CD4-positive, alpha-beta T cell treated with Interleukin-4 for 1 hour (primary cell): ENCODE measurements at regions not wholly inside any gene's neighbourhood (a gene's known extent, or its start where the extent isn't known, plus 50 kb on each side); places are given as distances from the start of the nearest gene placed in this dataset.

Experiments
- DNase-seq, 2 donors: peaks; one replicate each; pipeline ENCODE4 v3.0.0-alpha.2; 2020 to 2022

- no peak for DNase-seq
These were observed 120.5 kb upstream of the COPS8 start for GRCh38 chr2:236965021-236965840.

- no peak for DNase-seq
These were observed 119.9 kb upstream of the COPS8 start for GRCh38 chr2:236965841-236966096.

- DNase-seq: no peak
These were observed 118.2 kb upstream of the COPS8 start for GRCh38 chr2:236967499-236967783.

- DNase-seq: peak; percentile 58 to 78
These were observed 117.4 kb upstream of the COPS8 start for GRCh38 chr2:236968101-236968879.

GRCh38 chr2:236968880-236969534 is 116.7 kb upstream of the COPS8 start:
- no peak for DNase-seq

GRCh38 chr2:236969767-236970655 is 115.7 kb upstream of the COPS8 start:
- no peak for DNase-seq

- no peak for DNase-seq
These were observed 115.1 kb upstream of the COPS8 start for GRCh38 chr2:236970656-236971010.

- peak in 1 of 2 donors; percentile 40 for DNase-seq
These were observed 114.4 kb upstream of the COPS8 start for GRCh38 chr2:236971131-236971821.

GRCh38 chr2:236971919-236972381 is 113.7 kb upstream of the COPS8 start:
- DNase-seq: no peak

GRCh38 chr2:236972491-236973342 is 113.0 kb upstream of the COPS8 start:
- no peak for DNase-seq

GRCh38 chr2:236973343-236973980 is 112.2 kb upstream of the COPS8 start:
- no peak for DNase-seq

GRCh38 chr2:236974148-236974547 is 111.5 kb upstream of the COPS8 start:
- no peak for DNase-seq

GRCh38 chr2:236974752-236975151 is 110.9 kb upstream of the COPS8 start:
- DNase-seq: no peak

GRCh38 chr2:236975766-236976165 is 109.9 kb upstream of the COPS8 start:
- no peak for DNase-seq

GRCh38 chr2:236976266-236977062 is 109.2 kb upstream of the COPS8 start:
- DNase-seq: no peak

GRCh38 chr2:236977063-236977851 is 108.4 kb upstream of the COPS8 start:
- no peak for DNase-seq

- no peak for DNase-seq
These were observed 107.8 kb upstream of the COPS8 start for GRCh38 chr2:236977852-236978398.

- DNase-seq: no peak
These were observed 106.0 kb upstream of the COPS8 start for GRCh38 chr2:236979664-236980063.

- DNase-seq: no peak
These were observed 104.7 kb upstream of the COPS8 start for GRCh38 chr2:236980961-236981360.
